Germinal center (tissue), 1 donor: ENCODE measurements at regions not wholly inside any gene's neighbourhood (a gene's known extent, or its start where the extent isn't known, plus 50 kb on each side); places are given as distances from the start of the nearest gene placed in this dataset.

Experiments
- DNase-seq: peaks from one replicate; pipeline ENCODE4 v3.0.0; 2012; ENCODE audit warnings: mixed read lengths, low spot score

GRCh38 chr15:69530991-69531664, 78.5 kb downstream of the RPLP1 start:
- no peak for DNase-seq

GRCh38 chr15:69531665-69532027, 79.0 kb downstream of the RPLP1 start:
- DNase-seq = no peak

- DNase-seq = no peak
These were observed 79.4 kb downstream of the RPLP1 start for GRCh38 chr15:69532066-69532465.

DNA sequence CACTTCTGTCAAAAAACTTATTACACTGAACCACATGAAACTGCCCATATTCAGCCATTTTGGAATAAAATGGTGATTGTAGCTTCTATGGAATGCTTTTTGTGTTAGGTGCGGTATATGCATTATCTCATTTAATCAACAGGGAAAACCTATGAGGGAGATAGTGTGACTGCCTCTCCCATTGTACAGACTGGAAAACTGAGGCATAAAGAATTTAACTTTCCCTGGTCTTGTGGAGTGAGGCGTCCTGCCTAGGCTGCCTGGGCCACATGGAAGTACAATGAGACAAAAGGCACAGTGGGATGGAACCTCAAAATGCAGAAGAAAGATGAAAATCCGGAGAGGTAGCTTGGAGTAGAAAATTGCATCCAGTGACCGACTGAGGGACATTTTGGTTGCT, 80.2 kb downstream of the RPLP1 start:
- DNase-seq = no peak

- DNase-seq = no peak
These were observed 80.9 kb downstream of the RPLP1 start for GRCh38 chr15:69533522-69533921.

- DNase-seq = no peak
These were observed 82.6 kb downstream of the RPLP1 start for GRCh38 chr15:69535101-69535638.

- no peak for DNase-seq
These were observed 83.4 kb downstream of the RPLP1 start for GRCh38 chr15:69535998-69536397.

GRCh38 chr15:69536726-69537512, 84.3 kb downstream of the RPLP1 start:
- no peak for DNase-seq

- no peak for DNase-seq
These were observed 85.3 kb downstream of the RPLP1 start for GRCh38 chr15:69537901-69538300.

DNA sequence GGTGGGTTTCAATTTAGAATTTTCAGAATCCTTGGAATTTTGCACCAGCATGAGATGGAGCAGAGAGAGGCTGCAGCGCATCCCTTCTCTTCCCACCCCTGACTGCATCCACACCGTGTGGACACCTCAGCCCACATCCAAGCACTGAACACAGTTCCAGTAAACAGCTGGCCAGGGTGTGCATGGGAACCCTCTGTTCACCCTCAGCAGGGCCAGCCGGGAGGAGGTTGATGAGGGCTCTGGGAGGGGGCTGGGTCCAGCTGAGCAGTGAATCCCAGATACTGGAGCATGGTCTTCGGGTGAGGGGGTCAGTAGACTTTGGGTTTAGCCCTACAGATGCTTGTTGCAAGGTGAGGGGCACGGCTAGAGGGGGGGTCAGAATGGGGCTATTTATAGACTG, 85.8 kb downstream of the RPLP1 start:
- no peak for DNase-seq

DNA sequence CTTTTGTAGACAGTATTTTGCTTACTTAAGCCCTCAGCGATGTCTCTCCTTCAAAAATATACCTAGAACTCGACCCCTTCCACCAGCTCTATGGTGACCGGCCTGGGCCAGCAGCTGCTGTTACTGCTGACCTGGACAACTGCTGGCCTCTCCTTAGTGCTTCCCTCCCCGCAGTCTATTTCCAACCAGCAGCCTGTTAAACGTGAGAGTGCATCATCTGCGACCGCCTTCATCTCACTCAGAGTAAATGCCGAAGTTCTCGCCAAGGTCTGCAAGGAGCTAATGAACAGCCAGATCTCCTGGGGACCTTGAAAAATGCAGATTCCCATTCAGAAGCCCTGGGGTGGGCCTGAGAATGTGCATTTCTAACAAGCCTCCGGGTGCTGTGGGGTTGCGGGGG, 86.7 kb downstream of the RPLP1 start:
- DNase-seq = no peak

DNA sequence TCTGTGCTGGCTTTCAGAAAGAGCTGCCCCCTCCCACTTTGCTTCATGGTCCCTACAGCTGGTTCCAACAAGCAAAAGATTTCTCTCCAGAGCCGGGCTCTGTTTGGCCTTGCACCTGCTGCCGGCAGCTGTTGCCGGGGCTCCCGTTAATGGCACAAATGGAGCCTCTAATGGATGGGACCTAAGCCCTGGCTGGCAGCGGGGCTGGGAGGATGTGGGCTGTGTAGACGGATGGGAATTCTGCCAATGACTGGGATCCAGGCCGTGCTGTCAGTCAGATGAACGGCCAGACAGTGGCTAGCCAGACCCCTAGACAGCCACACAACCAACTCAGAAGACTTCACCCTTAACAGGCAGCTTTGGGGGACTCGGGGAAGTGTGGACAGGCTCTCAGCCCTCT, 88.0 kb downstream of the RPLP1 start:
- no peak for DNase-seq

GRCh38 chr15:69542028-69542427, 89.4 kb downstream of the RPLP1 start:
- DNase-seq = no peak

DNA sequence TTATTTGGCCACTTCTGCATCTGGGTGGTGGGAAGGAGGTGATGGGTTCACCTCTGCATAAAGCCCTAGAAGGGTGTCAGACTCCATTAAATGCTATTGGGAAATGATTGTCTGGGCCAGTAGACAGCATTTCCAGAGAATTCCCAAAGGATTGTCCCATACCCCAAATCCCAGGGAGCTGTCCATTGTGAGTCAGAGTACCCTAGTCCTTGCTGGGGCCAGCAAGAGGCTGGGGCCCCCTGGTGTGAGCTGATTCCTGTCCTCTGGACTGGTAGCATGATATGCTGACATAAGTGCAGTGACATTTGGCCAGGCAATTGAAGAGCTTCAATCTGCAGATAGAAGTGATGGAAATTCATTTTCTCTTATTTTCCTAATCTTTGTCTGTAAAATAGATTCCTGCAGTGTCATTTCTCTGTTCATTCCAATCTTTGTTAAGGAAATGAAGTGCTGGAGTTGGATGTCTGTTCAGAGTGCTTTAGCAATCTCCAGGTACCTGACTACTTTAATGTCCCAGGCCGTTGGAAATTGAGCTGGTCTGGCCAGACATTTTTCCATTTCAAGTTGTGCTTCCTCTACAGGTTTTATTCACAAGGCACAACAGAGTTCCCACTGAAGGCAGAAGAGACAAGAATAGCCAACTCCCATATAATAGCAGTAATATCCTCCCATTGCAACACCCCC, 91.2 kb downstream of the RPLP1 start:
- no peak for DNase-seq

- no peak for DNase-seq
These were observed 91.9 kb downstream of the RPLP1 start for GRCh38 chr15:69544365-69545113.

DNA sequence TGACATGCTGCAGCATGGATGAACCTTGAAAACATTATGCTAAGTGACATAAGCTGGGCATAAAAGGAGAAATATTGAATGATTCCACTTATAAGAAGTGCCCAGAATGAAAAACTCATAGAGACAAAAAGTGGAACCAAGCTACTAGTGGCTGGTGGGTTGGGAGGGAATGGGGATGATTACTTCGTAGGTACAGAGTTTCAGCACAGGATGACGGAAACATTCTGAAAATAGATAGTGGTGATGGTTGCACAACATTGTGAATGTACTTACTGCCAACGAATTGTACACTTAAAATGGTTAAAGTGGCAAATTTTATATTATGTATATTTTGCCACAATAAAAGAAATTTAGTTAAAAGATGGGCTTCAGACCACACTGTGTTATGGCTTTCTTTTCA, 93.6 kb downstream of the RPLP1 start:
- DNase-seq = no peak

DNA sequence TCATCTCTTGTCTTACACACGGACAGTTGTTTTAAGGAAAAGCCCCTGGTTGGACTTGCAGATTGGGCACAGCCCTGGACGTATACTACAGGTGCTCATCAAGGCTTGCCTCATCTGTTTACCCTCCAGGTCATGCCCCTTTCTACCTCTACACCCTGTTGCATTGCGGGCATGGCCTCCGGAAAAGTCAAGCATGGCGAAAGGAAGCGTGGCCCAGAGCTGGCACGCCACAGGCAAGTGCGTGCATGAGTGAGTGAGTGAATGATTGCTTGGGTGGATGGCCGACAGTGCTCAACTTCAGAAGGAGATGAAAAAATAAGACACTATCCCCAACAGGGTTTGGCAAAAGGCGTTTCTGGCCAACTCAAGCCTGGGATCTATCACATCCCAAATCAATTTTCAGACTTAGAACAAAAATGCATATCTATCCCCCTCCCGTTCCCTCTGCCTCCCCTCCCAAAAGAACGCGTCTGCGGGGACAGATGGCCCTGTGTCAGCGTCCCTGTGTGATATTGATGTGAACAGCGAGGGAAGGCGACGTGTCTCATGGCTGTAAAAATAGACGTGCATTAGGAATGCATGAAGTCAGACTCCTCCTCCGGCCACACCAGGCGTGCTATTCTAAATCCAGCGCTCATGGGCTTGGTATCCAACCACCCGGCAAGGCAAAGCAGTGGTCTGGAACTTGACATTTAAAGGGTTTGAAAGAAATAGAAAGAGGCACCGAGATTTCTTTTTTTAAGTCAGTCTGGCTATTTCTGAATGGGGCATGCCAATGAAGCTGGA, 96.0 kb downstream of the RPLP1 start:
- DNase-seq = no peak

GRCh38 chr15:69551391-69552056, 98.9 kb downstream of the RPLP1 start:
- no peak for DNase-seq

- DNase-seq = no peak
These were observed 99.6 kb downstream of the RPLP1 start for GRCh38 chr15:69552057-69552815.

- DNase-seq = no peak
These were observed 101.1 kb downstream of the RPLP1 start for GRCh38 chr15:69553686-69554085.
